IMR-90 (cell line): ENCODE measurements at regions not wholly inside any gene's neighbourhood (a gene's known extent, or its start where the extent isn't known, plus 50 kb on each side); places are given as distances from the start of the nearest gene placed in this dataset.

Experiments used
- ATAC-seq: fragments of 200-7000 bp; cut with Tn5 transposase; 2 replicates; pipeline ENCODE4 v1.9.1; 2020; ENCODE audit warnings: low read depth, mild to moderate bottlenecking, moderate library complexity
- BruUV-seq: library from RNA; stranded (reverse); fragments of 400-500 nt; replicated peaks from 2 replicates; lab custom pipeline; 2021; lab: Mats Ljungman, UMichigan
- CTCF ChIA-PET: fragments of 300-600 bp; formaldehyde crosslinking; extraction: SDS; loops from one replicate; lab custom pipeline; 2021; ENCODE audit warnings: antibody characterized with exemption; lab: Yijun Ruan, JAX
- POLR2A ChIA-PET: fragments of 300-600 bp; sonication (Branson Sonifier 250); formaldehyde crosslinking; loops from one replicate; lab custom pipeline; 2022; ENCODE audit warnings: antibody characterized with exemption; ENCODE audit not compliant: unreplicated experiment; lab: Charles Lee
- DNase-seq: peaks from one replicate; pipeline ENCODE4 v3.0.0; 2013
- H2AFZ ChIP-seq: replicated peaks from 2 replicates; pipeline ENCODE3; 2013; ENCODE audit warnings: low read length, mild to moderate bottlenecking; ENCODE audit not compliant: poor library complexity
- H2AK5ac ChIP-seq: 2 replicates; pipeline ENCODE4 v1.6.1; 2013; ENCODE audit warnings: low read depth, low read length, inconsistent platforms
- H2AK9ac ChIP-seq: replicated peaks from 2 replicates; pipeline ENCODE3; 2013; ENCODE audit warnings: mild to moderate bottlenecking, low read depth, low read length, moderate library complexity; ENCODE audit not compliant: poor library complexity
- H2BK120ac ChIP-seq: 2 replicates; pipeline ENCODE4 v1.6.1; 2013; ENCODE audit warnings: low read depth, low read length, inconsistent platforms
- H2BK15ac ChIP-seq: 3 replicates; pipeline ENCODE4 v1.6.1; 2013; ENCODE audit warnings: low read depth, low read length, inconsistent platforms
- H2BK20ac ChIP-seq: 2 replicates; pipeline ENCODE4 v1.6.1; 2013; ENCODE audit warnings: low read depth, mild to moderate bottlenecking, inconsistent platforms, low read length, moderate library complexity
- H2BK5ac ChIP-seq: 2 replicates; pipeline ENCODE4 v1.6.1; 2013; ENCODE audit warnings: mild to moderate bottlenecking, low read depth, low read length, inconsistent platforms; ENCODE audit not compliant: poor library complexity, severe bottlenecking
- H3K14ac ChIP-seq: replicated peaks from 2 replicates; pipeline ENCODE4 v1.6.1; 2013; ENCODE audit warnings: low read depth, low read length, inconsistent platforms
- H3K18ac ChIP-seq: 2 replicates; pipeline ENCODE4 v1.6.1; 2013; ENCODE audit warnings: low read depth, low read length, control low read depth
- H3K23ac ChIP-seq: 2 replicates; pipeline ENCODE4 v1.6.1; 2013; ENCODE audit warnings: low read depth, low read length, inconsistent platforms
- H3K27ac ChIP-seq: 2 replicates; pipeline ENCODE4 v1.5.1; 2013; ENCODE audit warnings: mild to moderate bottlenecking, control low read depth, low read length; ENCODE audit not compliant: insufficient read depth
- H3K27me3 ChIP-seq: 2 replicates; pipeline ENCODE4 v1.6.1; 2013; ENCODE audit warnings: low read length; ENCODE audit not compliant: control insufficient read depth, insufficient read depth
- H3K36me3 ChIP-seq: 2 replicates; pipeline ENCODE4 v1.6.1; 2013; ENCODE audit warnings: low read length, mixed read lengths; ENCODE audit not compliant: control insufficient read depth, insufficient read depth
- H3K4ac ChIP-seq: 2 replicates; pipeline ENCODE4 v1.6.1; 2013; ENCODE audit warnings: low read depth, low read length, inconsistent platforms
- H3K4me1 ChIP-seq: 2 replicates; pipeline ENCODE4 v1.6.1; 2013; ENCODE audit warnings: low read length, mixed read lengths; ENCODE audit not compliant: control insufficient read depth, insufficient read depth
- H3K4me2 ChIP-seq: 2 replicates; pipeline ENCODE4 v1.6.1; 2013; ENCODE audit warnings: low read depth, mild to moderate bottlenecking, control low read depth, low read length, moderate library complexity
- H3K4me3 ChIP-seq: 2 replicates; pipeline ENCODE4 v1.5.1; 2013; ENCODE audit warnings: low read depth, mild to moderate bottlenecking, control low read depth, low read length, moderate library complexity; ENCODE audit not compliant: insufficient read depth
- H3K56ac ChIP-seq: 2 replicates; pipeline ENCODE4 v1.6.1; 2013; ENCODE audit warnings: low read length, inconsistent platforms; ENCODE audit not compliant: insufficient read depth; ENCODE audit errors: extremely low read depth
- H3K79me1 ChIP-seq, 2 experiments: 2 replicates each; pipeline ENCODE4 v1.6.1; 2013; ENCODE audit warnings: low read length in 2 of 2, inconsistent platforms in 1 of 2, low read depth in 1 of 2
- H3K9ac ChIP-seq: 2 replicates; pipeline ENCODE4 v1.6.1; 2013; ENCODE audit warnings: low read depth, low read length, control low read depth
- H3K9me1 ChIP-seq: 2 replicates; pipeline ENCODE4 v1.6.1; 2013; ENCODE audit warnings: low read length, inconsistent platforms; ENCODE audit not compliant: insufficient read depth
- H3K9me3 ChIP-seq: 2 replicates; pipeline ENCODE4 v1.6.1; 2013; ENCODE audit warnings: low read length; ENCODE audit not compliant: control insufficient read depth, insufficient read depth
- H4K20me1 ChIP-seq: 2 replicates; pipeline ENCODE4 v1.6.1; 2013; ENCODE audit warnings: low read length, inconsistent platforms; ENCODE audit not compliant: insufficient read depth
- H4K5ac ChIP-seq: 2 replicates; pipeline ENCODE4 v1.6.1; 2013; ENCODE audit warnings: mild to moderate bottlenecking, low read depth, low read length, control low read depth
- H4K8ac ChIP-seq, 2 experiments: 2 replicates each; pipeline ENCODE4 v1.6.1; 2013; ENCODE audit warnings: low read depth in 2 of 2, low read length in 2 of 2, control low read depth in 1 of 2, inconsistent platforms in 1 of 2
- H4K91ac ChIP-seq: 2 replicates; pipeline ENCODE4 v1.6.1; 2013; ENCODE audit warnings: low read depth, low read length, inconsistent platforms; ENCODE audit not compliant: insufficient read depth
- CHD1 ChIP-seq: IDR thresholded peaks from 2 replicates; pipeline ENCODE4 v1.6.1; 2012; ENCODE audit warnings: low read depth, low read length, improper control_type of control experiment
- FOS ChIP-seq: fragments of 150-350 bp; IDR thresholded peaks from 2 replicates; pipeline ENCODE4 v1.6.1; 2016; ENCODE audit warnings: low read depth, low read length
- RFX5 ChIP-seq: IDR thresholded peaks from 2 replicates; pipeline ENCODE4 v1.8.0; 2012; ENCODE audit warnings: low read depth, mild to moderate bottlenecking, low read length, moderate library complexity
- USF2 ChIP-seq: fragments of 150-350 bp; IDR thresholded peaks from 2 replicates; pipeline ENCODE4 v1.6.1; 2017; ENCODE audit warnings: mild to moderate bottlenecking, antibody characterized with exemption, low read length, low read depth
- WGBS, 2 experiments: methylation state at CpG; one replicate each; pipeline versions ENCODE4 v1.1.5 to v1.1.7; 2013; ENCODE audit warnings: missing lambda C conversion rate in 2 of 2; ENCODE audit not compliant: insufficient read length in 1 of 2; ENCODE audit errors: extremely low coverage in 2 of 2; 5-methylcytosine and 5-hydroxymethylcytosine counted together
- dilution Hi-C: fragments of 300-500 bp; cut with HindIII; formaldehyde crosslinking; loops from one replicate; pipeline ENCODE4 v1.14.3; 2018; ENCODE audit warnings: low sequenced_read_pairs; ENCODE audit not compliant: unreplicated experiment
- in situ Hi-C: fragments of 300-500 bp; cut with MboI; formaldehyde crosslinking; loops from 3 replicates; pipeline ENCODE4 v1.14.3; 2019; ENCODE audit warnings: low sequenced_read_pairs, inconsistent platforms, mixed read lengths
- intact Hi-C: fragments of 100-400 bp; cut with micrococcal nuclease; formaldehyde crosslinking; loops from 2 replicates; pipeline ENCODE4 v1.10.0; 2022

- Histone ChIP-seq H2AK5ac (no peak overlapping the region), H2BK15ac (no peak overlapping the region), H4K20me1 (no peaks in the 10 kb centered on the region), H3K36me3 (no peaks in the 10 kb centered on the region), H2AFZ (no peak overlapping the region), H3K14ac (no peak overlapping the region), H3K27ac (no peak overlapping the region), H2BK5ac (no peak overlapping the region), H3K27me3 (no peaks in the 10 kb centered on the region), H3K23ac (no peak overlapping the region), H2BK20ac (no peak overlapping the region), H4K5ac (no peak overlapping the region), H4K91ac (no peak overlapping the region), H3K4me3 (no peak overlapping the region), H3K4ac (no peak overlapping the region), H3K9me3 (no peaks in the 10 kb centered on the region), H3K9me1 (no peaks in the 10 kb centered on the region), H3K4me2 (no peak overlapping the region), H2BK120ac (no peak overlapping the region), H3K18ac (no peak overlapping the region), H3K79me1 (no peaks in the 10 kb centered on the region), H3K4me1 (no peaks in the 10 kb centered on the region), H2AK9ac (no peak overlapping the region), H3K9ac (no peak overlapping the region), H3K56ac (no peak overlapping the region), H4K8ac (no peak overlapping the region)
- intact Hi-C loops (no loop called here), in situ Hi-C loops (no loop called here), dilution Hi-C loops (no loop called here)
- no peak for TF ChIP-seq USF2
- TF ChIP-seq CHD1, result no peak
- no peak for TF ChIP-seq RFX5
- TF ChIP-seq FOS, result no peak
- ChIA-PET POLR2A (no interaction called here), CTCF (interaction anchor here (1.4 kb wide), 1 partner anchor 10 kb away, joined by 3 read pairs; no protein-coding TSS in a partner anchor)
- 80% methylated on average over 1 of the region's 3 CpGs; no CpG with 5 or more reads in 1 of the 2 experiments for WGBS, 2 experiments
- DNase-seq (no peak), ATAC-seq (no peak)
- no TSS peak for BruUV-seq
Measured at GRCh38 chr20:40331249-40331648, 357.8 kb downstream of the MAFB start.
